HK-2 (cell line): ENCODE measurements at regions not wholly inside any gene's neighbourhood (a gene's known extent, or its start where the extent isn't known, plus 50 kb on each side); places are given as distances from the start of the nearest gene placed in this dataset.
"Not testable (repeated sequence)": the region's sequence is repeated elsewhere in the genome, so short reads cannot be mapped to it uniquely, and the experiment has no call there.

Experiments
- DNase-seq: peaks from one replicate; pipeline ENCODE4 v3.0.0-alpha.2; 2018; ENCODE audit not compliant: unreplicated experiment

- no peak for DNase-seq
These were observed 520.3 kb downstream of the DTWD2 start for GRCh38 chr5:118468085-118468484.

- DNase-seq, result no peak
These were observed 521.2 kb downstream of the DTWD2 start for GRCh38 chr5:118467103-118467502.

GRCh38 chr5:118466418-118466817, 521.9 kb downstream of the DTWD2 start:
- no peak for DNase-seq

GRCh38 chr5:118462276-118462675, 526.1 kb downstream of the DTWD2 start:
- DNase-seq, result not testable (repeated sequence)

GRCh38 chr5:118461436-118461835, 526.9 kb downstream of the DTWD2 start:
- DNase-seq, result no peak

GRCh38 chr5:118459490-118459889, 528.9 kb downstream of the DTWD2 start:
- DNase-seq, result no peak

- no peak for DNase-seq
These were observed 532.3 kb downstream of the DTWD2 start for GRCh38 chr5:118456085-118456484.

- DNase-seq, result no peak
These were observed 536.6 kb downstream of the DTWD2 start for GRCh38 chr5:118451697-118452247.

- no peak for DNase-seq
These were observed 537.6 kb downstream of the DTWD2 start for GRCh38 chr5:118450554-118451332.

- no peak for DNase-seq
These were observed 541.0 kb downstream of the DTWD2 start for GRCh38 chr5:118447350-118447749.

- DNase-seq, result no peak
These were observed 546.4 kb downstream of the DTWD2 start for GRCh38 chr5:118441956-118442355.

GRCh38 chr5:118441034-118441433, 547.3 kb downstream of the DTWD2 start:
- DNase-seq, result no peak

- no peak for DNase-seq
These were observed 547.9 kb downstream of the DTWD2 start for GRCh38 chr5:118440496-118440895.

- DNase-seq, result no peak
These were observed 548.5 kb downstream of the DTWD2 start for GRCh38 chr5:118439831-118440230.

- DNase-seq, result no peak
These were observed 553.2 kb downstream of the DTWD2 start for GRCh38 chr5:118435131-118435530.

GRCh38 chr5:118434522-118434921, 553.8 kb downstream of the DTWD2 start:
- DNase-seq, result no peak

- no peak for DNase-seq
These were observed 558.3 kb downstream of the DTWD2 start for GRCh38 chr5:118430076-118430475.

- DNase-seq, result no peak
These were observed 580.4 kb downstream of the DTWD2 start for GRCh38 chr5:118407958-118408357.

GRCh38 chr5:118405650-118406061, 582.7 kb downstream of the DTWD2 start:
- no peak for DNase-seq

GRCh38 chr5:118397236-118397635, 591.1 kb downstream of the DTWD2 start:
- no peak for DNase-seq

- DNase-seq, result no peak
These were observed 595.9 kb downstream of the DTWD2 start for GRCh38 chr5:118392491-118392890.

- not testable (repeated sequence) for DNase-seq
These were observed 605.4 kb downstream of the DTWD2 start for GRCh38 chr5:118382931-118383330.

- no peak for DNase-seq
These were observed 608.9 kb downstream of the DTWD2 start for GRCh38 chr5:118379470-118379869.

GRCh38 chr5:118378959-118379358, 609.4 kb downstream of the DTWD2 start:
- DNase-seq, result no peak
